ENCODE measurements at regions not wholly inside any gene's neighbourhood (a gene's known extent, or its start where the extent isn't known, plus 50 kb on each side); places are given as distances from the start of the nearest gene placed in this dataset.

GRCh38 chr5:34464829-34465228, 191.3 kb upstream of the RAI14 start:
- Mint-ChIP-seq H3K4me1 (no peaks in the 10 kb centered on the region), H3K27ac (no peak overlapping the region), H3K27me3 (ENCODE audit: insufficient read depth, low read depth, poor library complexity) (peaks cover 6% of the 10 kb centered on the region), H3K4me3 (no peak overlapping the region), H3K36me3 (ENCODE audit: low read depth) (peaks cover 19% of the 10 kb centered on the region), H3K9me3 (peaks cover 26% of the 10 kb centered on the region)
- no peak overlapping the region for H3K27ac ChIP-seq (ENCODE audit: low read depth)
- no peak for TF ChIP-seq EZH2 (IDR thresholded peaks at IDR 0.05; ENCODE audit: low read depth, unreplicated experiment)
- TF ChIP-seq ZNF462 (CRISPR knock-in tag; IDR thresholded peaks at IDR 0.05), result no peak
- TF ChIP-seq EZH2phosphoT487 (IDR thresholded peaks at IDR 0.05; ENCODE audit: unreplicated experiment), result no peak
- no peak for TF ChIP-seq CTCF (conservative IDR thresholded peaks at IDR 0.05; ENCODE audit: low read depth in 2 of 2)
- no peak for TF ChIP-seq POLR2AphosphoS5 (IDR thresholded peaks at IDR 0.05; ENCODE audit: low read depth)
- TF ChIP-seq JUNB (IDR thresholded peaks at IDR 0.05; ENCODE audit: unreplicated experiment), result no peak
- no peak for TF ChIP-seq STAT1 (IDR thresholded peaks at IDR 0.05; ENCODE audit: unreplicated experiment)
- no peak for TF ChIP-seq NANOG (IDR thresholded peaks at IDR 0.05; ENCODE audit: borderline replicate concordance)
- TF ChIP-seq ETS1 (IDR thresholded peaks at IDR 0.05), result no peak
- TF ChIP-seq ZNF331 (CRISPR knock-in tag; IDR thresholded peaks at IDR 0.05; ENCODE audit: low read depth), result no peak
- no peak for TF ChIP-seq REST (IDR thresholded peaks at IDR 0.05; ENCODE audit: unreplicated experiment)
- TF ChIP-seq ZNF114 (CRISPR knock-in tag; IDR thresholded peaks at IDR 0.05), result no peak
- TF ChIP-seq CREB1 (CRISPR knock-in tag; IDR thresholded peaks at IDR 0.05; ENCODE audit: low read depth), result no peak
- DNase-seq (ENCODE audit: low spot score) (no peak), ATAC-seq (no peak)
- H3K9me2 ChIP-seq (ENCODE audit: insufficient read depth), result 0 out of 2 replicates have a peak, but pooled peaks cover 4% of the 10 kb centered on the region
- H2AFZ ChIP-seq, result no peak overlapping the region
- no peaks in the 10 kb centered on the region for H4K20me1 ChIP-seq (replicated peaks; ENCODE audit: insufficient read depth)
- H3K4me3 ChIP-seq, result no peak overlapping the region
- H3K79me2 ChIP-seq (replicated peaks; ENCODE audit: insufficient read depth), result no peaks in the 10 kb centered on the region
- no peaks in the 10 kb centered on the region for H3K27me3 ChIP-seq (ENCODE audit: insufficient read depth)
- no peaks in the 10 kb centered on the region for H3F3A ChIP-seq (replicated peaks; ENCODE audit: low read depth)
- no peak overlapping the region for H3K4me2 ChIP-seq
- H3K36me3 ChIP-seq (ENCODE audit: insufficient read depth), result peaks cover 11% of the 10 kb centered on the region; the same call in 1 of the 2 replicates
- H3K4me1 ChIP-seq (ENCODE audit: insufficient read depth), result no peaks in the 10 kb centered on the region

All from GM23338 (cell line).